ENCODE measurements at regions not wholly inside any gene's neighbourhood (a gene's known extent, or its start where the extent isn't known, plus 50 kb on each side); places are given as distances from the start of the nearest gene placed in this dataset.

- no peak overlapping the region for H3K4me3 ChIP-seq (ENCODE audit: low read depth, low read length)
- DNase-seq (ENCODE audit: low read depth), result no peak
- TF ChIP-seq CTCF (IDR thresholded peaks at IDR 0.05; ENCODE audit: insufficient read depth, low read depth, low read length, missing control alignments), result no peak
Measured at GRCh38 chr1:55323760-55324159, 108.6 kb upstream of the USP24 start.

GRCh38 chr1:55322842-55323241 is 107.7 kb upstream of the USP24 start:
- no peak overlapping the region for H3K4me3 ChIP-seq (ENCODE audit: low read depth, low read length)
- no peak for TF ChIP-seq CTCF (IDR thresholded peaks at IDR 0.05; ENCODE audit: insufficient read depth, low read depth, low read length, missing control alignments)
- no peak for DNase-seq (ENCODE audit: low read depth)

GRCh38 chr1:55321942-55322341 is 106.8 kb upstream of the USP24 start:
- no peak for TF ChIP-seq CTCF (IDR thresholded peaks at IDR 0.05; ENCODE audit: insufficient read depth, low read depth, low read length, missing control alignments)
- H3K4me3 ChIP-seq (ENCODE audit: low read depth, low read length), result no peak overlapping the region
- no peak for DNase-seq (ENCODE audit: low read depth)

- no peak for DNase-seq (ENCODE audit: low read depth)
- TF ChIP-seq CTCF (IDR thresholded peaks at IDR 0.05; ENCODE audit: insufficient read depth, low read depth, low read length, missing control alignments), result no peak
- H3K4me3 ChIP-seq (ENCODE audit: low read depth, low read length), result no peak overlapping the region
Measured at GRCh38 chr1:55320891-55321290, 105.7 kb upstream of the USP24 start.

GRCh38 chr1:55318116-55318817 is 103.1 kb upstream of the USP24 start:
- peak; percentile 9 for DNase-seq (ENCODE audit: low read depth)

GRCh38 chr1:55317673-55318072 is 102.5 kb upstream of the USP24 start:
- no peak overlapping the region for H3K4me3 ChIP-seq (ENCODE audit: low read depth, low read length)
- no peak for TF ChIP-seq CTCF (IDR thresholded peaks at IDR 0.05; ENCODE audit: insufficient read depth, low read depth, low read length, missing control alignments)
- no peak for DNase-seq (ENCODE audit: low read depth)

More at GRCh38 chr1:55318116-55318817, 103.1 kb upstream of the USP24 start:
- H3K4me3 ChIP-seq (ENCODE audit: low read depth, low read length), result no peak overlapping the region
- TF ChIP-seq CTCF (IDR thresholded peaks at IDR 0.05; ENCODE audit: insufficient read depth, low read depth, low read length, missing control alignments), result no peak
